ENCODE measurements at regions not wholly inside any gene's neighbourhood (a gene's known extent, or its start where the extent isn't known, plus 50 kb on each side); places are given as distances from the start of the nearest gene placed in this dataset.
"Not testable (repeated sequence)": the region's sequence is repeated elsewhere in the genome, so short reads cannot be mapped to it uniquely, and the experiment has no call there.

- not testable (repeated sequence) for TF ChIP-seq CTCF (IDR thresholded peaks at IDR 0.05; ENCODE audit: insufficient read depth, low read depth, low read length); EZH2 (IDR thresholded peaks at IDR 0.05; ENCODE audit: insufficient read depth, low read length)
Measured at GRCh38 chr1:87433101-87433500, 104.4 kb downstream of the LMO4 start.
